Midbrain (tissue), 1 donor: ENCODE measurements at regions not wholly inside any gene's neighbourhood (a gene's known extent, or its start where the extent isn't known, plus 50 kb on each side); places are given as distances from the start of the nearest gene placed in this dataset.

Experiments used
- DNase-seq: peaks from one replicate; lab custom pipeline; 2025; lab: John Stamatoyannopoulos, UW

- DNase-seq, result no peak
These were observed 95.7 kb upstream of the VPREB1 start for GRCh38 chr22:22148905-22149304.

GRCh38 chr22:22144858-22145257 is 99.7 kb upstream of the VPREB1 start:
- DNase-seq, result no peak

GRCh38 chr22:22143448-22143847 is 101.1 kb upstream of the VPREB1 start:
- DNase-seq, result no peak

- no peak for DNase-seq
These were observed 101.9 kb upstream of the VPREB1 start for GRCh38 chr22:22142661-22143060.

- no peak for DNase-seq
These were observed 102.6 kb upstream of the VPREB1 start for GRCh38 chr22:22141771-22142591.

GRCh38 chr22:22141031-22141430 is 103.6 kb upstream of the VPREB1 start:
- DNase-seq, result no peak

GRCh38 chr22:22139364-22139763 is 105.2 kb upstream of the VPREB1 start:
- no peak for DNase-seq

- DNase-seq, result no peak
These were observed 105.7 kb upstream of the VPREB1 start for GRCh38 chr22:22138915-22139314.

- no peak for DNase-seq
These were observed 106.7 kb upstream of the VPREB1 start for GRCh38 chr22:22137891-22138290.

GRCh38 chr22:22133910-22134309 is 110.7 kb upstream of the VPREB1 start:
- DNase-seq, result no peak

GRCh38 chr22:22130953-22131608 is 113.5 kb upstream of the VPREB1 start:
- DNase-seq, result no peak

GRCh38 chr22:22129387-22129786 is 115.2 kb upstream of the VPREB1 start:
- DNase-seq, result no peak

- no peak for DNase-seq
These were observed 116.1 kb upstream of the VPREB1 start for GRCh38 chr22:22128440-22128839.

GRCh38 chr22:22127100-22127499 is 117.5 kb upstream of the VPREB1 start:
- no peak for DNase-seq

GRCh38 chr22:22125579-22126468 is 118.8 kb upstream of the VPREB1 start:
- no peak for DNase-seq

- no peak for DNase-seq
These were observed 119.5 kb upstream of the VPREB1 start for GRCh38 chr22:22125028-22125578.

- DNase-seq, result no peak
These were observed 120.2 kb upstream of the VPREB1 start for GRCh38 chr22:22124374-22124773.

- no peak for DNase-seq
These were observed 120.7 kb upstream of the VPREB1 start for GRCh38 chr22:22123960-22124278.

- DNase-seq, result no peak
These were observed 121.2 kb upstream of the VPREB1 start for GRCh38 chr22:22123118-22123959.

- DNase-seq, result no peak
These were observed 122.1 kb upstream of the VPREB1 start for GRCh38 chr22:22122348-22123117.

- DNase-seq, result no peak
These were observed 123.1 kb upstream of the VPREB1 start for GRCh38 chr22:22121445-22121844.
